ENCODE measurements at regions not wholly inside any gene's neighbourhood (a gene's known extent, or its start where the extent isn't known, plus 50 kb on each side); places are given as distances from the start of the nearest gene placed in this dataset.

- H3K27me3 Mint-ChIP-seq (ENCODE audit: low read depth): no peaks in the 10 kb centered on the region
- H3K4me2 ChIP-seq (ENCODE audit: insufficient read depth, insufficient read length, low read length): no peak overlapping the region
- H3T11ph ChIP-seq (ENCODE audit: low read length): no peak overlapping the region
- no peak overlapping the region for H3K23ac ChIP-seq (ENCODE audit: insufficient read length, low read depth, low read length)
- H3K14ac ChIP-seq (ENCODE audit: insufficient read depth, low read length): no peak overlapping the region
- H2BK20ac ChIP-seq (ENCODE audit: low read depth, low read length, poor library complexity, severe bottlenecking): no peak overlapping the region
- H2BK15ac ChIP-seq (ENCODE audit: low read depth, low read length): no peak overlapping the region
- peak; percentile 76 for DNase-seq
- no peaks in the 10 kb centered on the region for H3K27me3 ChIP-seq (ENCODE audit: insufficient read depth, low read length)
- no peak overlapping the region for H3K4ac ChIP-seq (ENCODE audit: low read depth, low read length)
- peak; percentile 35; the same call in 2 of the 3 replicates for TF ChIP-seq CTCF (conservative IDR thresholded peaks at IDR 0.05)
- no peak overlapping the region for H2AK5ac ChIP-seq (ENCODE audit: insufficient read length, low read length)
- no peak overlapping the region for H3K18ac ChIP-seq (ENCODE audit: insufficient read length, low read depth, low read length)
- no peak overlapping the region for H2BK120ac ChIP-seq (ENCODE audit: low read depth, low read length, poor library complexity, severe bottlenecking)
- H3K9me3 ChIP-seq (ENCODE audit: control insufficient read depth, low read depth, low read length): no peaks in the 10 kb centered on the region
- no peak overlapping the region for H4K91ac ChIP-seq (ENCODE audit: insufficient read length, low read depth, low read length)
- peaks cover 23 to 29% of the 10 kb centered on the region in 2 experiments for H3K4me1 Mint-ChIP-seq
- H3K9me3 Mint-ChIP-seq: peaks cover 8 to 15% of the 10 kb centered on the region in 2 experiments
- H3K79me1 ChIP-seq (ENCODE audit: insufficient read depth, low read depth, low read length, poor library complexity, severe bottlenecking): no peaks in the 10 kb centered on the region
- peaks cover 6 to 17% (median 9%) of the 10 kb centered on the region in 3 experiments for H3K36me3 Mint-ChIP-seq (ENCODE audit: insufficient read depth in 1 of 3, low read depth in 3 of 3)
- peak overlapping the region in 1 of 3 experiments; percentile 78; a peak in 2 of 7 replicates for H3K27ac Mint-ChIP-seq
- H3K27ac ChIP-seq (ENCODE audit: insufficient read length, low read depth, low read length): no peak overlapping the region
- H3K4me3 Mint-ChIP-seq: no peak overlapping the region
- peaks cover 4% of the 10 kb centered on the region; the same call in 1 of the 2 replicates for H3K4me1 ChIP-seq (ENCODE audit: insufficient read depth, low read length)
- H3K9ac ChIP-seq (ENCODE audit: extremely low read depth, insufficient read length, low read length): no peak overlapping the region
- H3K79me2 ChIP-seq (ENCODE audit: insufficient read depth, low read length): no peaks in the 10 kb centered on the region
- peaks cover 2% of the 10 kb centered on the region for H4K20me1 ChIP-seq (ENCODE audit: control insufficient read depth, insufficient read depth, insufficient read length)
- H2BK5ac ChIP-seq (ENCODE audit: insufficient read length, low read length): no peak overlapping the region
- no peak overlapping the region for H3K56ac ChIP-seq (ENCODE audit: insufficient read length, low read depth, low read length)
- no peak overlapping the region for H4K5ac ChIP-seq (ENCODE audit: insufficient read length, low read depth, low read length)
- WGBS (ENCODE audit: extremely low coverage, insufficient read length, low lambda C conversion rate): no CpG with 5 or more reads among the region's 16 CpGs
- H2AFZ ChIP-seq (ENCODE audit: low read length): no peak overlapping the region
- no peak overlapping the region for H4K8ac ChIP-seq (replicated peaks; ENCODE audit: insufficient read length, low read depth, low read length)
- H3K23me2 ChIP-seq (ENCODE audit: insufficient read length, low read depth, low read length, poor library complexity, severe bottlenecking): no peaks in the 10 kb centered on the region
- H2BK12ac ChIP-seq (ENCODE audit: insufficient read length, low read depth, low read length): no peak overlapping the region
Measured at GRCh38 chr2:67215214-67216055, 181.7 kb upstream of the ETAA1 start.

Data from H9 (cell line).